T-cell (primary cell): ENCODE measurements at regions not wholly inside any gene's neighbourhood (a gene's known extent, or its start where the extent isn't known, plus 50 kb on each side); places are given as distances from the start of the nearest gene placed in this dataset.
"Not testable (repeated sequence)": the region's sequence is repeated elsewhere in the genome, so short reads cannot be mapped to it uniquely, and the experiment has no call there.

Source experiments
- ATAC-seq, 4 experiments: fragments of 200-7000 bp in 3 of 4; fragments of 150-1000 bp in 1 of 4; cut with Tn5 transposase; replicated peaks in 1 of 4; 1 replicate in 3 of 4; 2 replicates in 1 of 4; pipeline ENCODE4 v1.10.0; 2021; ENCODE audit warnings: moderate library complexity in 3 of 4, mild to moderate bottlenecking in 2 of 4, moderate number of reproducible peaks in 1 of 4
- CTCF ChIA-PET, 2 donors: fragments of 300-600 bp; sonication (Branson Sonifier 250); formaldehyde crosslinking; loops; one replicate each; lab custom pipeline; 2022; ENCODE audit warnings: antibody characterized with exemption in 2 of 2; lab: Charles Lee
- POLR2A ChIA-PET, 2 donors: fragments of 300-600 bp; sonication (Branson Sonifier 250); formaldehyde crosslinking; loops; one replicate each; lab custom pipeline; 2022; ENCODE audit warnings: antibody characterized with exemption in 2 of 2; lab: Charles Lee
- DNase-seq, 35 experiments: peaks; one replicate each; pipeline versions ENCODE4 v3.0.0 to v3.0.0-alpha.2; 2013 to 2023
- H3K27ac ChIP-seq: one replicate; pipeline ENCODE4 v1.5.1; 2013; ENCODE audit warnings: low read length
- H3K27me3 ChIP-seq, 2 experiments: replicated peaks in 1 of 2; 1 replicate in 1 of 2; 2 replicates in 1 of 2; pipeline versions ENCODE4 v1.6.1 to v1.7.0; 2013; ENCODE audit warnings: low read length in 1 of 2, mixed read lengths in 1 of 2; ENCODE audit not compliant: control insufficient read depth in 2 of 2, insufficient read depth in 2 of 2; ENCODE audit errors: extremely low read depth in 1 of 2
- H3K36me3 ChIP-seq, 2 donors: 1 replicate in 1 of 2; 2 replicates in 1 of 2; pipeline versions ENCODE4 v1.6.1 to v1.7.0; 2013; ENCODE audit warnings: low read length in 1 of 2; ENCODE audit not compliant: control insufficient read depth in 2 of 2, insufficient read depth in 1 of 2; ENCODE audit errors: extremely low read depth in 1 of 2
- H3K4me1 ChIP-seq, 2 experiments: 1 replicate in 1 of 2; 2 replicates in 1 of 2; pipeline versions ENCODE4 v1.6.1 to v1.7.0; 2013; ENCODE audit warnings: low read length in 2 of 2, mixed read lengths in 1 of 2; ENCODE audit not compliant: insufficient read depth in 2 of 2, control insufficient read depth in 1 of 2; ENCODE audit errors: extremely low read depth in 1 of 2
- H3K4me3 ChIP-seq, 2 donors: 1 replicate in 1 of 2; 2 replicates in 1 of 2; pipeline versions ENCODE4 v1.5.1 to v1.7.0; 2013; ENCODE audit warnings: mild to moderate bottlenecking in 2 of 2, low read length in 1 of 2, moderate library complexity in 1 of 2; ENCODE audit not compliant: control insufficient read depth in 1 of 2; ENCODE audit errors: extremely low read depth in 1 of 2
- H3K9me3 ChIP-seq: 2 replicates; pipeline ENCODE4 v1.7.0; 2013
- H3K27ac Mint-ChIP-seq, 2 donors: one replicate each; pipeline ENCODE4 v1.8.0; 2020 to 2021; ENCODE audit warnings: mild to moderate bottlenecking in 2 of 2, mixed read lengths in 2 of 2
- H3K27me3 Mint-ChIP-seq, 2 donors: one replicate each; pipeline ENCODE4 v1.8.0; 2021 to 2022; ENCODE audit warnings: mixed read lengths in 2 of 2
- H3K36me3 Mint-ChIP-seq: one replicate; pipeline ENCODE4 v1.8.0; 2021; ENCODE audit warnings: mixed read lengths
- H3K4me1 Mint-ChIP-seq, 3 donors: one replicate each; pipeline ENCODE4 v1.8.0; 2020 to 2022; ENCODE audit warnings: mixed read lengths in 3 of 3, mild to moderate bottlenecking in 1 of 3
- H3K4me3 Mint-ChIP-seq, 3 donors: one replicate each; pipeline ENCODE4 v1.8.0; 2020 to 2022; ENCODE audit warnings: mild to moderate bottlenecking in 3 of 3, mixed read lengths in 3 of 3, moderate library complexity in 3 of 3
- H3K9me3 Mint-ChIP-seq, 3 donors: one replicate each; pipeline ENCODE4 v1.8.0; 2020 to 2022; ENCODE audit warnings: mixed read lengths in 3 of 3
- WGBS: methylation state at CpG from one replicate; pipeline ENCODE4 v1.1.5; 2013; ENCODE audit warnings: missing lambda C conversion rate; ENCODE audit not compliant: insufficient coverage; 5-methylcytosine and 5-hydroxymethylcytosine counted together

GRCh38 chr4:155033604-155034003, 174.8 kb upstream of the NPY2R start:
- no peak for DNase-seq
- Mint-ChIP-seq H3K36me3 (no peaks in the 10 kb centered on the region), H3K9me3 (no peaks in the 10 kb centered on the region), H3K27ac (no peak overlapping the region), H3K27me3 (peaks cover 0 to 6% of the 10 kb centered on the region in 2 donors), H3K4me3 (no peak overlapping the region), H3K4me1 (no peaks in the 10 kb centered on the region)
- H3K4me3 ChIP-seq: no peak overlapping the region
- H3K27ac ChIP-seq: no peak overlapping the region
- no peaks in the 10 kb centered on the region for H3K4me1 ChIP-seq
- ChIA-PET POLR2A (no interaction called here), CTCF (no interaction called here)
- no peaks in the 10 kb centered on the region for H3K36me3 ChIP-seq
- WGBS: 57% methylated on average over 2 of the region's 4 CpGs
- H3K27me3 ChIP-seq: no peaks in the 10 kb centered on the region
- no peak for ATAC-seq
- no peaks in the 10 kb centered on the region for H3K9me3 ChIP-seq

DNA sequence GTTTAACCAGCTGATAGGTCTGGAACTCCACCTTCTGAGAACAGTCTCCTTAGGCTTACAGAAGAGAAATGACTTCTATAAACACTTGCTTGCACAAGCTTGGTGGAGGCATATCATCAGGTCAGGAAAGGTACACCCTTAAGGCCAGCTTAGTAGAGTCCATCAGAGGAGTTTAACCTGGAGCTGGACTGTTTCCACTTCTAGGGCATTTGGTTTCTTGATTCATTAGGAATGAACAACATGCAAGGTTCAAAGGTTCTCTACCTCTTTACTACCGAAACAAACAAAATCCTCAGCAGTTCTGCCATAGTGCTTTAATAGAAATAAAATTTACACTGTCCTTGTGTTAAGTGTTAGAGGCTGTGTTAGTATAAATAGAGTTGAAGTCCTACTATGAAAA, 171.4 kb upstream of the NPY2R start:
- H3K27ac ChIP-seq: no peak overlapping the region
- Mint-ChIP-seq H3K9me3 (no peaks in the 10 kb centered on the region), H3K27me3 (peaks cover 0 to 6% of the 10 kb centered on the region in 2 donors), H3K4me1 (no peaks in the 10 kb centered on the region), H3K27ac (no peak overlapping the region), H3K4me3 (no peak overlapping the region), H3K36me3 (no peaks in the 10 kb centered on the region)
- no peak for ATAC-seq
- ChIA-PET CTCF (no interaction called here), POLR2A (no interaction called here)
- no peaks in the 10 kb centered on the region for H3K4me1 ChIP-seq
- H3K4me3 ChIP-seq: no peak overlapping the region
- H3K27me3 ChIP-seq: no peaks in the 10 kb centered on the region
- WGBS: no CpG with 5 or more reads among the region's 1 CpG
- no peak for DNase-seq
- no peaks in the 10 kb centered on the region for H3K36me3 ChIP-seq
- H3K9me3 ChIP-seq: no peaks in the 10 kb centered on the region

GRCh38 chr4:155038459-155038858, 170.0 kb upstream of the NPY2R start:
- H3K4me3 ChIP-seq: no peak overlapping the region
- Mint-ChIP-seq H3K4me3 (no peak overlapping the region), H3K4me1 (no peaks in the 10 kb centered on the region), H3K36me3 (no peaks in the 10 kb centered on the region), H3K9me3 (no peaks in the 10 kb centered on the region), H3K27ac (no peak overlapping the region), H3K27me3 (peaks cover 0 to 6% of the 10 kb centered on the region in 2 donors)
- H3K36me3 ChIP-seq: no peaks in the 10 kb centered on the region
- CTCF ChIA-PET: no interaction called here
- H3K27me3 ChIP-seq: no peaks in the 10 kb centered on the region
- no peaks in the 10 kb centered on the region for H3K4me1 ChIP-seq
- ATAC-seq (no peak), DNase-seq (no peak)
- no peak overlapping the region for H3K27ac ChIP-seq
- POLR2A ChIA-PET: no interaction called here
- H3K9me3 ChIP-seq: no peaks in the 10 kb centered on the region
- no CpG with 5 or more reads among the region's 1 CpG for WGBS

- Histone ChIP-seq H3K36me3 (no peaks in the 10 kb centered on the region), H3K27ac (no peak overlapping the region), H3K9me3 (no peaks in the 10 kb centered on the region), H3K4me1 (no peaks in the 10 kb centered on the region), H3K27me3 (no peaks in the 10 kb centered on the region), H3K4me3 (no peak overlapping the region)
- Mint-ChIP-seq H3K27ac (no peak overlapping the region), H3K27me3 (peaks cover 0 to 6% of the 10 kb centered on the region in 2 donors), H3K9me3 (no peaks in the 10 kb centered on the region), H3K4me3 (no peak overlapping the region), H3K4me1 (no peaks in the 10 kb centered on the region), H3K36me3 (no peaks in the 10 kb centered on the region)
- ATAC-seq (no peak), DNase-seq (no peak)
- POLR2A ChIA-PET: no interaction called here
- CTCF ChIA-PET: no interaction called here
These were observed 169.3 kb upstream of the NPY2R start for GRCh38 chr4:155039162-155039561.

GRCh38 chr4:155040031-155040430, 168.4 kb upstream of the NPY2R start:
- H3K9me3 ChIP-seq: no peaks in the 10 kb centered on the region
- Mint-ChIP-seq H3K27ac (no peak overlapping the region), H3K27me3 (peaks cover 0 to 4% of the 10 kb centered on the region in 2 donors), H3K9me3 (no peaks in the 10 kb centered on the region), H3K36me3 (no peaks in the 10 kb centered on the region), H3K4me3 (no peak overlapping the region), H3K4me1 (no peaks in the 10 kb centered on the region)
- no peak for DNase-seq
- WGBS: 70% methylated on average over 3 of the region's 3 CpGs
- no peak overlapping the region for H3K27ac ChIP-seq
- POLR2A ChIA-PET: no interaction called here
- H3K4me1 ChIP-seq: no peaks in the 10 kb centered on the region
- no peaks in the 10 kb centered on the region for H3K27me3 ChIP-seq
- no peak overlapping the region for H3K4me3 ChIP-seq
- CTCF ChIA-PET: no interaction called here
- no peak for ATAC-seq
- no peaks in the 10 kb centered on the region for H3K36me3 ChIP-seq

DNA sequence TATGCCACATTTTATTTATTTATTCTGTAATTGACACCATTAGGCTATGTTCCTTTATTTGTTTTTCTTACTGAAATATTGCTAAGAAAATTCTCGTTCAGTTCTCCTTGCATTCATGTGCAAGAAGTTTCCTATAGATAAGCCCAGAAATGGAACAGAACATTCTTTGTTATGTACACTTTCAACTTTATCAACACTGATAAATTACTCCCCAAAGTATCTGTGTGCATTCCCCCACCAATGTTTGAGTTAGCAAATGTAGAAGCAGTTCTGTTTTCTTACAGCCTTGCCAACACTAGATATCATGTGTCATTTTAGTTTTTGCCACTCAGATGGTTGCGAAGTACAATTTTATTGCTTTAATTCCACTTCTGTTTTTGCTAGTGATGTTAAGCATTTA, 166.4 kb upstream of the NPY2R start:
- H3K4me3 ChIP-seq: no peak overlapping the region
- H3K36me3 Mint-ChIP-seq: no peaks in the 10 kb centered on the region
- DNase-seq: no peak
- no peaks in the 10 kb centered on the region for H3K4me1 ChIP-seq
- POLR2A ChIA-PET: no interaction called here
- H3K9me3 ChIP-seq: no peaks in the 10 kb centered on the region
- CTCF ChIA-PET: no interaction called here
- no peaks in the 10 kb centered on the region for H3K27me3 ChIP-seq
- no peak for ATAC-seq
- no CpG with 5 or more reads among the region's 2 CpGs for WGBS
- H3K9me3 Mint-ChIP-seq: no peaks in the 10 kb centered on the region
- no peak overlapping the region for H3K27ac Mint-ChIP-seq
- no peaks in the 10 kb centered on the region for H3K4me1 Mint-ChIP-seq
- H3K27me3 Mint-ChIP-seq: no peaks in the 10 kb centered on the region
- H3K4me3 Mint-ChIP-seq: no peak overlapping the region
- H3K27ac ChIP-seq: no peak overlapping the region
- H3K36me3 ChIP-seq: no peaks in the 10 kb centered on the region

DNA sequence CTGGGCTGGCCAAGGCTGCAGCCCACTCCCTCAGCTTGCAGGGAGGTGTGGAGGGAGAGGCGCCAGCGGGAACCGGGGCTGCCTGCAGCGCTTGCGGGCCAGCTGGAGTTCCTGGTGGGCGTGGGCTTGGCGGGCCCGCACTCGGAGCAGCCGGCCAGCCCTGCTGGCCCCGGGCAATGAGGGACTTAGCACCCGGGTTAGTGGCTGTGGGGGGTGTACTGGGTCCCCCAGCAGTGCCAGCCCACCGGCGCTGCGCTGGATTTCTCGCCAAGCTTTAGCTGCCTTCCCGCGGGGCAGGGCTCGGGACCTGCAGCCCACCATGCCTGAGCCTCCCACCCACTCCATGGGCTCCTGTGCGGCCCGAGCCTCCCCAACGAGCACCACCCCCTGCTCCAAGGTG, 164.2 kb upstream of the NPY2R start:
- WGBS: 93% methylated on average over 14 of the region's 22 CpGs
- ATAC-seq, H3K4me3 Mint-ChIP-seq, H3K27ac ChIP-seq, H3K27me3 ChIP-seq, H3K36me3 Mint-ChIP-seq, H3K4me3 ChIP-seq, H3K4me1 Mint-ChIP-seq, POLR2A ChIA-PET, H3K27me3 Mint-ChIP-seq, H3K27ac Mint-ChIP-seq, H3K36me3 ChIP-seq, CTCF ChIA-PET, H3K9me3 ChIP-seq, H3K4me1 ChIP-seq, DNase-seq, H3K9me3 Mint-ChIP-seq: not testable (repeated sequence)
